ENCODE measurements at regions not wholly inside any gene's neighbourhood (a gene's known extent, or its start where the extent isn't known, plus 50 kb on each side); places are given as distances from the start of the nearest gene placed in this dataset.

- Histone ChIP-seq H4K20me1 (ENCODE audit: insufficient read depth, poor library complexity, severe bottlenecking) (no peaks in the 10 kb centered on the region), H2AFZ (no peak overlapping the region), H3K4me2 (no peak overlapping the region), H3K36me3 (replicated peaks; ENCODE audit: insufficient read depth, low read depth) (no peaks in the 10 kb centered on the region), H3K4me1 (ENCODE audit: insufficient read depth) (no peaks in the 10 kb centered on the region), H3K27me3 (no peaks in the 10 kb centered on the region), H3K9me2 (replicated peaks; ENCODE audit: insufficient read depth) (no peaks in the 10 kb centered on the region), H3K79me2 (no peaks in the 10 kb centered on the region), H3K27ac (no peak overlapping the region), H3K9me3 (ENCODE audit: low read depth) (no peaks in the 10 kb centered on the region), H3K4me3 (no peak overlapping the region)
- WGBS (ENCODE audit: low lambda C conversion rate, missing lambda C conversion rate): 86% methylated on average over 2 of the region's 2 CpGs
- no peak for DNase-seq (ENCODE audit: low spot score)
- TF ChIP-seq EZH2 (IDR thresholded peaks at IDR 0.05; ENCODE audit: borderline replicate concordance): no peak
- TF ChIP-seq EZH2phosphoT487 (IDR thresholded peaks at IDR 0.05; ENCODE audit: low read depth, severe bottlenecking, unreplicated experiment): no peak
- TF ChIP-seq CTCF (IDR thresholded peaks at IDR 0.05; ENCODE audit: poor library complexity): no peak
Measured at GRCh38 chr5:14980698-14981097, 109.1 kb upstream of the ANKH start.

- H4K20me1 ChIP-seq (ENCODE audit: insufficient read depth, poor library complexity, severe bottlenecking): no peaks in the 10 kb centered on the region
- no peaks in the 10 kb centered on the region for H3K36me3 ChIP-seq (replicated peaks; ENCODE audit: insufficient read depth, low read depth)
- H3K27ac ChIP-seq: peak overlapping the region; percentile 3
- H3K4me3 ChIP-seq: no peak overlapping the region
- no peaks in the 10 kb centered on the region for H3K9me3 ChIP-seq (ENCODE audit: low read depth)
- no peak for DNase-seq (ENCODE audit: low spot score)
- H3K4me1 ChIP-seq (ENCODE audit: insufficient read depth): no peaks in the 10 kb centered on the region
- TF ChIP-seq CTCF (IDR thresholded peaks at IDR 0.05; ENCODE audit: poor library complexity) (no peak), EZH2 (IDR thresholded peaks at IDR 0.05; ENCODE audit: borderline replicate concordance) (no peak), EZH2phosphoT487 (IDR thresholded peaks at IDR 0.05; ENCODE audit: low read depth, severe bottlenecking, unreplicated experiment) (no peak)
- no peaks in the 10 kb centered on the region for H3K9me2 ChIP-seq (replicated peaks; ENCODE audit: insufficient read depth)
- H3K27me3 ChIP-seq: no peaks in the 10 kb centered on the region
- WGBS (ENCODE audit: low lambda C conversion rate, missing lambda C conversion rate): 41% methylated on average over 2 of the region's 2 CpGs
- H3K4me2 ChIP-seq: no peak overlapping the region
- no peak overlapping the region for H2AFZ ChIP-seq
- H3K79me2 ChIP-seq: no peaks in the 10 kb centered on the region
Measured at GRCh38 chr5:14977058-14977685, 105.6 kb upstream of the ANKH start.

GRCh38 chr5:14976486-14976885, 104.9 kb upstream of the ANKH start:
- H3K36me3 ChIP-seq (replicated peaks; ENCODE audit: insufficient read depth, low read depth): no peaks in the 10 kb centered on the region
- TF ChIP-seq EZH2phosphoT487 (IDR thresholded peaks at IDR 0.05; ENCODE audit: low read depth, severe bottlenecking, unreplicated experiment) (no peak), CTCF (IDR thresholded peaks at IDR 0.05; ENCODE audit: poor library complexity) (no peak), EZH2 (IDR thresholded peaks at IDR 0.05; ENCODE audit: borderline replicate concordance) (no peak)
- no peaks in the 10 kb centered on the region for H3K9me3 ChIP-seq (ENCODE audit: low read depth)
- H4K20me1 ChIP-seq (ENCODE audit: insufficient read depth, poor library complexity, severe bottlenecking): no peaks in the 10 kb centered on the region
- peak overlapping the region; percentile 3 for H3K27ac ChIP-seq
- H3K4me1 ChIP-seq (ENCODE audit: insufficient read depth): no peaks in the 10 kb centered on the region
- no peak overlapping the region for H2AFZ ChIP-seq
- WGBS (ENCODE audit: low lambda C conversion rate, missing lambda C conversion rate): 65% methylated on average over 7 of the region's 7 CpGs
- H3K9me2 ChIP-seq (replicated peaks; ENCODE audit: insufficient read depth): no peaks in the 10 kb centered on the region
- no peak for DNase-seq (ENCODE audit: low spot score)
- no peaks in the 10 kb centered on the region for H3K27me3 ChIP-seq
- no peak overlapping the region for H3K4me2 ChIP-seq
- no peaks in the 10 kb centered on the region for H3K79me2 ChIP-seq
- H3K4me3 ChIP-seq: no peak overlapping the region
